ENCODE measurements at regions not wholly inside any gene's neighbourhood (a gene's known extent, or its start where the extent isn't known, plus 50 kb on each side); places are given as distances from the start of the nearest gene placed in this dataset.

- intact Hi-C loops (cut with micrococcal nuclease), result no loop called here
- Histone ChIP-seq H3K36me3 (replicated peaks in 1 of 2; ENCODE audit: control insufficient read depth in 1 of 2, insufficient read depth in 2 of 2, low read length in 2 of 2) (no peaks in the 10 kb centered on the region), H3K4me3 (replicated peaks in 1 of 3; ENCODE audit: low read depth in 2 of 3, low read length in 3 of 3) (no peak overlapping the region), H3K4me1 (ENCODE audit: control insufficient read depth in 1 of 2, insufficient read depth in 2 of 2, low read length in 2 of 2) (no peaks in the 10 kb centered on the region), H3K79me2 (ENCODE audit: insufficient read depth, low read length) (no peaks in the 10 kb centered on the region), H3K27ac (ENCODE audit: low read depth in 1 of 2, low read length in 2 of 2) (no peak overlapping the region), H4K20me1 (ENCODE audit: insufficient read depth, low read length) (no peaks in the 10 kb centered on the region), H2AFZ (ENCODE audit: insufficient read depth, low read depth, low read length, poor library complexity, severe bottlenecking) (no peak overlapping the region), H3K27me3 (ENCODE audit: control insufficient read depth in 2 of 2, insufficient read depth in 2 of 2, low read length in 2 of 2) (no peaks in the 10 kb centered on the region), H3K9ac (ENCODE audit: insufficient read depth, low read length, poor library complexity, severe bottlenecking) (no peak overlapping the region), H3K4me2 (replicated peaks; ENCODE audit: extremely low read depth, low read length, poor library complexity, severe bottlenecking) (no peak overlapping the region), H3K9me3 (replicated peaks in 1 of 2; ENCODE audit: control insufficient read depth in 1 of 2, insufficient read depth in 1 of 2, low read length in 2 of 2) (peaks cover 6 to 22% of the 10 kb centered on the region in 2 donors)
- no peak overlapping the region for H3K4me3 Mint-ChIP-seq
- peaks cover 2 to 16% (median 10%) of the 10 kb centered on the region in 7 donors for H3K9me3 Mint-ChIP-seq
- no peak overlapping the region for H3K27ac Mint-ChIP-seq
- H3K4me1 Mint-ChIP-seq, result no peaks in the 10 kb centered on the region
- TF ChIP-seq, protein P1, sequence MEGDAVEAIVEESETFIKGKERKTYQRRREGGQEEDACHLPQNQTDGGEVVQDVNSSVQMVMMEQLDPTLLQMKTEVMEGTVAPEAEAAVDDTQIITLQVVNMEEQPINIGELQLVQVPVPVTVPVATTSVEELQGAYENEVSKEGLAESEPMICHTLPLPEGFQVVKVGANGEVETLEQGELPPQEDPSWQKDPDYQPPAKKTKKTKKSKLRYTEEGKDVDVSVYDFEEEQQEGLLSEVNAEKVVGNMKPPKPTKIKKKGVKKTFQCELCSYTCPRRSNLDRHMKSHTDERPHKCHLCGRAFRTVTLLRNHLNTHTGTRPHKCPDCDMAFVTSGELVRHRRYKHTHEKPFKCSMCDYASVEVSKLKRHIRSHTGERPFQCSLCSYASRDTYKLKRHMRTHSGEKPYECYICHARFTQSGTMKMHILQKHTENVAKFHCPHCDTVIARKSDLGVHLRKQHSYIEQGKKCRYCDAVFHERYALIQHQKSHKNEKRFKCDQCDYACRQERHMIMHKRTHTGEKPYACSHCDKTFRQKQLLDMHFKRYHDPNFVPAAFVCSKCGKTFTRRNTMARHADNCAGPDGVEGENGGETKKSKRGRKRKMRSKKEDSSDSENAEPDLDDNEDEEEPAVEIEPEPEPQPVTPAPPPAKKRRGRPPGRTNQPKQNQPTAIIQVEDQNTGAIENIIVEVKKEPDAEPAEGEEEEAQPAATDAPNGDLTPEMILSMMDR (IDR thresholded peaks at IDR 0.05), result no peak
- H3K36me3 Mint-ChIP-seq, result no peaks in the 10 kb centered on the region
- no peak for DNase-seq
- H3K27me3 Mint-ChIP-seq (ENCODE audit: low read depth in 3 of 3), result peaks cover 0 to 3% (median 0%) of the 10 kb centered on the region in 3 donors
- WGBS (ENCODE audit: insufficient coverage), result 100% methylated on average over 4 of the region's 4 CpGs
Measured at GRCh38 chr12:63397807-63398206, 246.8 kb upstream of the AVPR1A start.

- peaks cover 2 to 16% (median 10%) of the 10 kb centered on the region in 7 donors for H3K9me3 Mint-ChIP-seq
- H3K4me3 ChIP-seq (replicated peaks in 1 of 3; ENCODE audit: low read depth in 2 of 3, low read length in 3 of 3), result no peak overlapping the region
- H2AFZ ChIP-seq (ENCODE audit: insufficient read depth, low read depth, low read length, poor library complexity, severe bottlenecking), result no peak overlapping the region
- H3K4me3 Mint-ChIP-seq, result no peak overlapping the region
- no peak overlapping the region for H3K27ac ChIP-seq (ENCODE audit: low read depth in 1 of 2, low read length in 2 of 2)
- peaks cover 6 to 22% of the 10 kb centered on the region in 2 donors for H3K9me3 ChIP-seq (replicated peaks in 1 of 2; ENCODE audit: control insufficient read depth in 1 of 2, insufficient read depth in 1 of 2, low read length in 2 of 2)
- H3K27me3 Mint-ChIP-seq (ENCODE audit: low read depth in 3 of 3), result peaks cover 0 to 3% (median 0%) of the 10 kb centered on the region in 3 donors
- H3K4me2 ChIP-seq (replicated peaks; ENCODE audit: extremely low read depth, low read length, poor library complexity, severe bottlenecking), result no peak overlapping the region
- no CpG with 5 or more reads among the region's 3 CpGs for WGBS (ENCODE audit: insufficient coverage)
- H3K79me2 ChIP-seq (ENCODE audit: insufficient read depth, low read length), result no peaks in the 10 kb centered on the region
- H3K36me3 ChIP-seq (replicated peaks in 1 of 2; ENCODE audit: control insufficient read depth in 1 of 2, insufficient read depth in 2 of 2, low read length in 2 of 2), result no peaks in the 10 kb centered on the region
- H3K36me3 Mint-ChIP-seq, result no peaks in the 10 kb centered on the region
- DNase-seq, result no peak
- no peaks in the 10 kb centered on the region for H3K27me3 ChIP-seq (ENCODE audit: control insufficient read depth in 2 of 2, insufficient read depth in 2 of 2, low read length in 2 of 2)
- no peak overlapping the region for H3K27ac Mint-ChIP-seq
- H4K20me1 ChIP-seq (ENCODE audit: insufficient read depth, low read length), result no peaks in the 10 kb centered on the region
- TF ChIP-seq, protein P1 (IDR thresholded peaks at IDR 0.05), result no peak
- no peak overlapping the region for H3K9ac ChIP-seq (ENCODE audit: insufficient read depth, low read length, poor library complexity, severe bottlenecking)
- H3K4me1 Mint-ChIP-seq, result no peaks in the 10 kb centered on the region
- intact Hi-C loops (cut with micrococcal nuclease), result no loop called here
- H3K4me1 ChIP-seq (ENCODE audit: control insufficient read depth in 1 of 2, insufficient read depth in 2 of 2, low read length in 2 of 2), result no peaks in the 10 kb centered on the region
Measured at GRCh38 chr12:63396135-63396534, 245.1 kb upstream of the AVPR1A start.
